Bronchial epithelial cell (primary cell): ENCODE measurements at regions not wholly inside any gene's neighbourhood (a gene's known extent, or its start where the extent isn't known, plus 50 kb on each side); places are given as distances from the start of the nearest gene placed in this dataset.

Experiments
- DNase-seq: peaks from one replicate; pipeline ENCODE4 v3.0.0-alpha.2; 2010; ENCODE audit warnings: low read depth
- FAIRE-seq: peaks from 2 replicates; lab custom pipeline; 2011; peaks lifted over from hg19 to GRCh38; lab: Jason Lieb, UNC
- H3K27me3 ChIP-seq: 2 replicates; pipeline ENCODE4 v1.5.1; 2011; ENCODE audit warnings: low read length; ENCODE audit not compliant: control insufficient read depth, insufficient read depth
- H3K36me3 ChIP-seq: 2 replicates; pipeline ENCODE4 v1.5.1; 2011; ENCODE audit warnings: low read length; ENCODE audit not compliant: control insufficient read depth, insufficient read depth
- H3K4me3 ChIP-seq: 2 replicates; pipeline ENCODE4 v1.5.1; 2011; ENCODE audit warnings: mild to moderate bottlenecking, low read depth, low read length, control low read depth
- TF ChIP-seq, protein P1 (sequence below): IDR thresholded peaks from 2 replicates; pipeline ENCODE4 v1.5.1; 2011; ENCODE audit warnings: mild to moderate bottlenecking, moderate library complexity, low read length, control low read depth, inconsistent platforms; ENCODE audit not compliant: insufficient read depth, severe bottlenecking

GRCh38 chr3:137224464-137224863 is 266.7 kb downstream of the IL20RB start:
- Histone ChIP-seq H3K4me3 (no peak overlapping the region), H3K27me3 (no peaks in the 10 kb centered on the region), H3K36me3 (no peaks in the 10 kb centered on the region)
- TF ChIP-seq, protein P1, sequence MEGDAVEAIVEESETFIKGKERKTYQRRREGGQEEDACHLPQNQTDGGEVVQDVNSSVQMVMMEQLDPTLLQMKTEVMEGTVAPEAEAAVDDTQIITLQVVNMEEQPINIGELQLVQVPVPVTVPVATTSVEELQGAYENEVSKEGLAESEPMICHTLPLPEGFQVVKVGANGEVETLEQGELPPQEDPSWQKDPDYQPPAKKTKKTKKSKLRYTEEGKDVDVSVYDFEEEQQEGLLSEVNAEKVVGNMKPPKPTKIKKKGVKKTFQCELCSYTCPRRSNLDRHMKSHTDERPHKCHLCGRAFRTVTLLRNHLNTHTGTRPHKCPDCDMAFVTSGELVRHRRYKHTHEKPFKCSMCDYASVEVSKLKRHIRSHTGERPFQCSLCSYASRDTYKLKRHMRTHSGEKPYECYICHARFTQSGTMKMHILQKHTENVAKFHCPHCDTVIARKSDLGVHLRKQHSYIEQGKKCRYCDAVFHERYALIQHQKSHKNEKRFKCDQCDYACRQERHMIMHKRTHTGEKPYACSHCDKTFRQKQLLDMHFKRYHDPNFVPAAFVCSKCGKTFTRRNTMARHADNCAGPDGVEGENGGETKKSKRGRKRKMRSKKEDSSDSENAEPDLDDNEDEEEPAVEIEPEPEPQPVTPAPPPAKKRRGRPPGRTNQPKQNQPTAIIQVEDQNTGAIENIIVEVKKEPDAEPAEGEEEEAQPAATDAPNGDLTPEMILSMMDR: no peak
- DNase-seq: no peak
- FAIRE-seq: no peak

DNA sequence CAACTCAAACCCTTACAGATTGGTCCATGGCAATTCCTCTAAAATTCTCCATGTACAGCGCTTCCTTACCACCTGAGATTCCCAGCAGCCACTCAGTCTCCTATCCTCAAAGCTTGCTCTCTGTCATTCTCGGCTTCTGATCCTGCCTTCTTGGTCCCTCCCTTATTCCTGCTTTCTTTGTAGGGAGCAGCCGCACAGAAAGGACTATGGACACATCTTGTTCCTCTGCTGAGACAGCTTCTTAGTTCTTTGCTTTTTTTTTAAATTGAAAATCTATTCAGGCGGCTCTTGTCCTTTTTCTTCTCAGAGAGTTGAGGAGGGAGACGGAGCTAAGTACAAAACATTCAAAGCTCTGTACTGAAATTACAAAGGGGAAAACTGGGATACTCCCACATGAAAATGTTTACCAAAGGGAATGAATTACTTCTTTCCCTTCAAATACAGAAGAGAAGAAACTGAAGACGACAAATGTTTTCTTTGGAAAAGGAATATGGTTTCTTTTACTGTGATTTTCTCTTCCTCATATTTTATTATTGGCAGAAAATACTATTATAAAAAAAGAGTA is 285.1 kb downstream of the IL20RB start:
- TF ChIP-seq, protein P1: no peak
- Histone ChIP-seq H3K36me3 (no peaks in the 10 kb centered on the region), H3K4me3 (no peak overlapping the region), H3K27me3 (no peaks in the 10 kb centered on the region)
- DNase-seq (no peak), FAIRE-seq (no peak)

DNA sequence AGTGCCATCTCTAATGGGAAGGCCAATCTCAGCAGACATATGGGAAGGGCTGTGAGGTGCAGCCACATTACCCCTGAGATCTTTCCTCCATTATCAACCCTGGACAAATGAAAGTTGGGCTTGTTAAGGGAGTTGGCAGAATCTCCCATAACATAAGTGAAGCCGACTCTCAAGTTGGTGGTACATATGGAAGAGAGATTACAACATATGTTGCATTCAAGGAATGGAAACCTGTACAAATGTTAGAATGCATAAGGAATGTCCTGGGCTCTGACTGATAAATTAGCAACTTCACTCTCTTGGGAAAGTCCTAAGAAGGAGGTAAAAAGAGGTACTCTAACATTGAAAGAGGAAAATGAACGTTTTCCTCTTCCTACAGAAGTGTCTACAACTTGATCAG is 288.7 kb downstream of the IL20RB start:
- Histone ChIP-seq H3K36me3 (no peaks in the 10 kb centered on the region), H3K27me3 (no peaks in the 10 kb centered on the region), H3K4me3 (no peak overlapping the region)
- no peak for DNase-seq
- TF ChIP-seq, protein P1: no peak
- FAIRE-seq: no peak

GRCh38 chr3:137249311-137249940 is 291.6 kb downstream of the IL20RB start:
- FAIRE-seq: no peak
- Histone ChIP-seq H3K27me3 (no peaks in the 10 kb centered on the region), H3K4me3 (no peak overlapping the region), H3K36me3 (no peaks in the 10 kb centered on the region)
- TF ChIP-seq, protein P1: no peak
- no peak for DNase-seq

DNA sequence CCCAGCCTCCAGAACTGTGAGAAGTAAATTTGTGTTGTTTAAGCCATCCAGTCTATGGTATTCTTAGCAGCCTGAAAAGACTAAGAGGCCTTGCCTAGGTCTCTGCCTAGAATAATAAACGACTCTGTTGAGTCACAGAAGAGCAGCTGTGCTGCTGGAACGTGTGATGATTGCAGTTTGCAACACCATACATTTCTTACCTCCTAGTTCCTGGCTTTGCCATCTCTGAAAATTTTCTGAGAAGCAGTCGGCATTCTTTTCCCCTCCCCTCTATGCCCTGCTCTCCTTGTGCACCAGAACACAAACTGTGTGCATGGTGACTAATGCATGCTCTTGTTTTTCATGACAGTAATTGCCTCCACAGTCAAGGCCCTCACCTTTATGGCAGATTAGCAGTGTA is 301.3 kb downstream of the IL20RB start:
- FAIRE-seq (no peak), DNase-seq (no peak)
- no peaks in the 10 kb centered on the region for H3K27me3 ChIP-seq
- TF ChIP-seq, protein P1: no peak
- H3K4me3 ChIP-seq: no peak overlapping the region
- no peaks in the 10 kb centered on the region for H3K36me3 ChIP-seq

- Histone ChIP-seq H3K36me3 (no peaks in the 10 kb centered on the region), H3K4me3 (no peak overlapping the region), H3K27me3 (no peaks in the 10 kb centered on the region)
- FAIRE-seq (no peak), DNase-seq (no peak)
- TF ChIP-seq, protein P1: no peak
These were observed 301.9 kb downstream of the IL20RB start for GRCh38 chr3:137259701-137260100.
